ENCODE measurements at regions not wholly inside any gene's neighbourhood (a gene's known extent, or its start where the extent isn't known, plus 50 kb on each side); places are given as distances from the start of the nearest gene placed in this dataset.

GRCh38 chr7:112882511-112882910 lies 92.3 kb upstream of the TMEM168 start:
- H3K36me3 ChIP-seq = no peaks in the 10 kb centered on the region
- no peak for DNase-seq
- intact Hi-C loops (cut with micrococcal nuclease) = no loop called here
- H3K27ac ChIP-seq (replicated peaks) = peak overlapping the region; percentile 27
- H3K27me3 ChIP-seq (ENCODE audit: low read depth) = no peaks in the 10 kb centered on the region
- no peaks in the 10 kb centered on the region for H3K9me3 ChIP-seq (replicated peaks)
- peaks cover 31% of the 10 kb centered on the region for H3K4me1 ChIP-seq
- TF ChIP-seq CTCF (IDR thresholded peaks at IDR 0.05; ENCODE audit: borderline replicate concordance) = no peak
- no peak overlapping the region for H3K4me3 ChIP-seq

GRCh38 chr7:112882022-112882421 lies 91.8 kb upstream of the TMEM168 start:
- Histone ChIP-seq H3K9me3 (replicated peaks) (no peaks in the 10 kb centered on the region), H3K27ac (replicated peaks) (peak overlapping the region; percentile 9), H3K27me3 (ENCODE audit: low read depth) (no peaks in the 10 kb centered on the region), H3K4me1 (peaks cover 31% of the 10 kb centered on the region), H3K4me3 (no peak overlapping the region), H3K36me3 (no peaks in the 10 kb centered on the region)
- TF ChIP-seq CTCF (IDR thresholded peaks at IDR 0.05; ENCODE audit: borderline replicate concordance) = no peak
- intact Hi-C loops (cut with micrococcal nuclease) = no loop called here
- DNase-seq = peak; percentile 41

- Histone ChIP-seq H3K27ac (replicated peaks) (no peak overlapping the region), H3K9me3 (replicated peaks) (no peaks in the 10 kb centered on the region), H3K4me3 (no peak overlapping the region), H3K4me1 (peaks cover 31% of the 10 kb centered on the region), H3K27me3 (ENCODE audit: low read depth) (no peaks in the 10 kb centered on the region), H3K36me3 (no peaks in the 10 kb centered on the region)
- intact Hi-C loops (cut with micrococcal nuclease) = no loop called here
- no peak for TF ChIP-seq CTCF (IDR thresholded peaks at IDR 0.05; ENCODE audit: borderline replicate concordance)
- no peak for DNase-seq
These were observed 90.7 kb upstream of the TMEM168 start for GRCh38 chr7:112880818-112881418.

GRCh38 chr7:112877691-112878460 lies 87.7 kb upstream of the TMEM168 start:
- peaks cover 21% of the 10 kb centered on the region for H3K4me1 ChIP-seq
- no peak for DNase-seq
- H3K27me3 ChIP-seq (ENCODE audit: low read depth) = no peaks in the 10 kb centered on the region
- intact Hi-C loops (cut with micrococcal nuclease) = no loop called here
- H3K4me3 ChIP-seq = no peak overlapping the region
- H3K27ac ChIP-seq (replicated peaks) = no peak overlapping the region
- peaks cover 6% of the 10 kb centered on the region for H3K9me3 ChIP-seq (replicated peaks)
- no peaks in the 10 kb centered on the region for H3K36me3 ChIP-seq
- no peak for TF ChIP-seq CTCF (IDR thresholded peaks at IDR 0.05; ENCODE audit: borderline replicate concordance)

- DNase-seq = no peak
- H3K36me3 ChIP-seq = no peaks in the 10 kb centered on the region
- H3K27me3 ChIP-seq (ENCODE audit: low read depth) = no peaks in the 10 kb centered on the region
- no peak overlapping the region for H3K27ac ChIP-seq (replicated peaks)
- no peak for TF ChIP-seq CTCF (IDR thresholded peaks at IDR 0.05; ENCODE audit: borderline replicate concordance)
- intact Hi-C loops (cut with micrococcal nuclease) = no loop called here
- H3K4me1 ChIP-seq = peaks cover 17% of the 10 kb centered on the region
- H3K4me3 ChIP-seq = no peak overlapping the region
- peaks cover 6% of the 10 kb centered on the region for H3K9me3 ChIP-seq (replicated peaks)
These were observed 86.7 kb upstream of the TMEM168 start for GRCh38 chr7:112876877-112877276.

Data from left ventricle myocardium inferior (tissue), 1 donor.